AG04449 (cell line): ENCODE measurements at regions not wholly inside any gene's neighbourhood (a gene's known extent, or its start where the extent isn't known, plus 50 kb on each side); places are given as distances from the start of the nearest gene placed in this dataset.

Experiments used
- CTCF ChIA-PET: fragments of 350-600 bp; formaldehyde crosslinking; extraction: SDS; loops from one replicate; lab custom pipeline; 2021; ENCODE audit warnings: antibody characterized with exemption; lab: Yijun Ruan, JAX
- POLR2A ChIA-PET: fragments of 400-600, 350-600 bp; formaldehyde crosslinking; extraction: SDS; loops from one replicate; lab custom pipeline; 2020; ENCODE audit warnings: antibody characterized with exemption, inconsistent platforms; lab: Yijun Ruan, JAX
- DNase-seq: peaks from one replicate; pipeline ENCODE4 v3.0.0-alpha.2; 2010; ENCODE audit warnings: low read depth, low spot score
- H3K4me3 ChIP-seq: 2 replicates; pipeline ENCODE4 v1.5.1; 2011; ENCODE audit warnings: low read depth, mild to moderate bottlenecking, control low read depth, low read length
- TF ChIP-seq, protein P1 (sequence below): IDR thresholded peaks from one replicate; pipeline ENCODE4 v1.5.1; 2011; ENCODE audit warnings: mild to moderate bottlenecking, moderate library complexity, low read length, control low read depth, inconsistent platforms; ENCODE audit not compliant: insufficient read depth; ENCODE audit errors: missing control alignments

DNA sequence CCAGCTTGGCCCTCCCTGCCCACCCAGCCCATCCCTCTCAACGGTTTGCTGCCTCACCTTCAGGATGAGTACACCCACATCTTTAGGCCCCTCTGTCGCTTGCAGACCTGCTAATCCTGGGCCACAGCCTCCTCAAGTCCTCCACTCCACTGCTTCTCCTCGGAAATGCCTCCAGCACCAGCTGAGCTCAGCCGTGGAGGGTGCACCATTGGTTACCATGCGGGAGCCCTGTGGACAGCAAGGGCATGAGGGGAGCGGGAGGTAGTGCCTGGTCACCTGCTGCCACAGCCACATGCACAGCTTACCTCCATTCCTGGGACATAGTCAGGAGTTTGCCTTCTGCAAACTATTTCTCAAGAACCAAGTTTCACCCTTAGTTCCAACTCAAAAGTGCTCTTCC lies 286.3 kb upstream of the ZMIZ1 start:
- TF ChIP-seq, protein P1, sequence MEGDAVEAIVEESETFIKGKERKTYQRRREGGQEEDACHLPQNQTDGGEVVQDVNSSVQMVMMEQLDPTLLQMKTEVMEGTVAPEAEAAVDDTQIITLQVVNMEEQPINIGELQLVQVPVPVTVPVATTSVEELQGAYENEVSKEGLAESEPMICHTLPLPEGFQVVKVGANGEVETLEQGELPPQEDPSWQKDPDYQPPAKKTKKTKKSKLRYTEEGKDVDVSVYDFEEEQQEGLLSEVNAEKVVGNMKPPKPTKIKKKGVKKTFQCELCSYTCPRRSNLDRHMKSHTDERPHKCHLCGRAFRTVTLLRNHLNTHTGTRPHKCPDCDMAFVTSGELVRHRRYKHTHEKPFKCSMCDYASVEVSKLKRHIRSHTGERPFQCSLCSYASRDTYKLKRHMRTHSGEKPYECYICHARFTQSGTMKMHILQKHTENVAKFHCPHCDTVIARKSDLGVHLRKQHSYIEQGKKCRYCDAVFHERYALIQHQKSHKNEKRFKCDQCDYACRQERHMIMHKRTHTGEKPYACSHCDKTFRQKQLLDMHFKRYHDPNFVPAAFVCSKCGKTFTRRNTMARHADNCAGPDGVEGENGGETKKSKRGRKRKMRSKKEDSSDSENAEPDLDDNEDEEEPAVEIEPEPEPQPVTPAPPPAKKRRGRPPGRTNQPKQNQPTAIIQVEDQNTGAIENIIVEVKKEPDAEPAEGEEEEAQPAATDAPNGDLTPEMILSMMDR = no peak
- no peak overlapping the region for H3K4me3 ChIP-seq
- ChIA-PET POLR2A (no interaction called here), CTCF (interaction anchor here (1.8 kb wide), 1 partner anchor 11 kb away, joined by 5 read pairs; no protein-coding TSS in a partner anchor)
- no peak for DNase-seq

DNA sequence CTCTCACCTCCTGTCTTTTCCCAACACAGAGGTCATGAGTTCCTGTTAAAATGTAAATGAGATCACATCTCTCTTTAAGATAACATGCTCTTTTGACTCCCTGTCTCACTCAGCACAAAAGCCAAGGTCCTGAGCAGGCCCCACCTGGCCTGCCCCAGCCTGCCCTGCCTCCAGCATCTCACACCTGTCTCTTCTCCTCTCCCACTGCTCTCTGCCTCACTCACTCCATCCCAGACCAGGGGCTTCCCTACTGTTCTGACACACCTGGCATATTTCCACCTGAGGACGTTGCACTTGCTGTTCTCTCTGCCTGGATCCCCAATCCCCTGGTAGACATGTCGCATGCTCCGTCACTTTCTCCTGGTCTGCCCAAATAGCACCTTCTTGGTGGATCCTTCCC lies 285.0 kb upstream of the ZMIZ1 start:
- CTCF ChIA-PET = no interaction called here
- DNase-seq = no peak
- no peak overlapping the region for H3K4me3 ChIP-seq
- POLR2A ChIA-PET = no interaction called here
- TF ChIP-seq, protein P1 = no peak

DNA sequence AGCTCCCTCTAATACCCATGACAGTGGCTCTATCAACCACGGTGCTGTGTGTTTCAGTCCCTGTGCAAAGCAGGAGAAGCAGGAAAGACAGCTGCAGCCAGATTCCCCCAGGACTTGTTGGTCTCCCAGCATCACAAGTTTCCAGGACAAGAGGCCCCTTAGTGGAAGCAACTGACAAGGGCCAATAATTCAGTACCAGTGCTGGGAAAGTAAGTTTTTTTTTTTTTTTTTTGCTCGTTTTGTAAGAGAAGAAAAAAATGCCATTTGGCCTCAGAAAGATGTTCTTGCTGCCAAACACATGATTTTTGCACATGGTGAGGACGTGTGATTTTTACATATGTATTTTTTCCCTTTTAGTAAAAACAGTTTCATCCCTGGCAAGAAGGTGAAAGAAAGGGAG lies 284.2 kb upstream of the ZMIZ1 start:
- no peak overlapping the region for H3K4me3 ChIP-seq
- ChIA-PET POLR2A (no interaction called here), CTCF (no interaction called here)
- TF ChIP-seq, protein P1 = no peak
- DNase-seq = no peak

DNA sequence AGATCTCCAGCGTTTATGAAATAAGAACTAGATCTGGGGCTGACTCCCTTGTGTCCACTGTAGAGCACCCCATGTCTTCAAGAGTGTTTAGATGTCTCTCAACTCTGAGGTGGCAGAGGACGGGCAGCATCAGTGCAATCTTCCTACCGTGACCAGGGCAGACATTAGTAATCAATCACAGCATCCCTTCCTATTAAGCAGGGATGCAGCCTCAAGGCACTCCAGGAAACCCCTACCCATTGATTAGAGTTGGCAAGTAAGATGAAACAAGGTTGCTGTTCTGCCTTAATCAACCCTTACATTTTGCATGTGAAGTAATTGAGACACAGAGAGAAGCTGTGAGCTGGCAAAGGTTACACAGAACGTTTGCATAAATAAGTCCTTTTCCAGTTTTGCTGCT lies 283.7 kb upstream of the ZMIZ1 start:
- CTCF ChIA-PET = interaction anchor here (1.7 kb wide), 1 partner anchor 10 kb away, joined by 5 read pairs; no protein-coding TSS in a partner anchor
- H3K4me3 ChIP-seq = no peak overlapping the region
- TF ChIP-seq, protein P1 = no peak
- DNase-seq = no peak
- POLR2A ChIA-PET = no interaction called here

DNA sequence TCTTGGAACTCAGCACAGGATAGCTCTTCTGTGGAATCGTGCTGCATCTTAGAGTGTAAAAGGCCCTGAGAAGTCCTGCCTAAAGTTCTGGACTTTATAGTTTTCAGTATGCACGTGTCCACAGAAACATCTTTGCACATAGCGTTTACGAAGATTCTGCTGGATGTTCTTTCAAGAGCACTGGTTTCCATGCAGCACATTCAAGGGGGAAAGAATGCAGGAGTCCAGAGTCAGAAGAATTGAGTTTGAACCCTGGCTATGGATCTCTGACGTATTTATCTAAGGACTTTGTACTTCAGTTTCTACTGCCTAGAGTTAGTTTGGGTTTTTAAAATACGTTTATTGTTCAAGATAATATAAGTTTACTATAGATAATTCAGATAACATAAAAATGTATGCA lies 282.8 kb upstream of the ZMIZ1 start:
- no peak overlapping the region for H3K4me3 ChIP-seq
- DNase-seq = no peak
- ChIA-PET CTCF (interaction anchor here (1.7 kb wide), 1 partner anchor 11 kb away, joined by 5 read pairs; no protein-coding TSS in a partner anchor), POLR2A (no interaction called here)
- TF ChIP-seq, protein P1 = no peak

DNA sequence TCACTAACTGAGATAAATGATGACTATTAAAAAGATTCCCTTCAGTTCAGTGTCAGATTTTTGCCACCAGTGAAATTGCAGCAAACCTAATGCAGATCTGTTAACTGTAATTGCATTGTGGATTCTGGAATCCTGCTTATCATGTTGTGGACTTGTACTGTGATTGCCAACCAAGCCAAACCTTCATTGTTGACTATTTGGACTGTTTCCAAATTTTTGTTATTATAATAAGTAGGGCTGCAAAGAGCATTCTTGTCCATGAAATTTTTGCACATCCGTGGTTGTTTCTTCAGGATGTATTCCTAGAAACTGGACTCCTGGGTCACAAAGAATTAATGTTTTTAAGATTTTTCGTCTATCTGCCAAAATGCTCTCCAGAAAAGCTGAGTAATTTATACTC lies 281.6 kb upstream of the ZMIZ1 start:
- no peak for DNase-seq
- TF ChIP-seq, protein P1 = no peak
- H3K4me3 ChIP-seq = no peak overlapping the region
- ChIA-PET POLR2A (no interaction called here), CTCF (interaction anchor here (1.2 kb wide), 1 partner anchor 10 kb away, joined by 4 read pairs; no protein-coding TSS in a partner anchor)
